Epithelial cell of prostate (primary cell): ENCODE measurements at regions not wholly inside any gene's neighbourhood (a gene's known extent, or its start where the extent isn't known, plus 50 kb on each side); places are given as distances from the start of the nearest gene placed in this dataset.

Experiments used
- DNase-seq: peaks from one replicate; pipeline ENCODE4 v3.0.0-alpha.2; 2011; ENCODE audit warnings: low read depth, low spot score
- H3K27ac ChIP-seq: fragments of 450-650 bp; 2 replicates; pipeline ENCODE4 v1.5.1; 2017; ENCODE audit warnings: mild to moderate bottlenecking

GRCh38 chr2:167400546-167400945 is 512.3 kb downstream of the XIRP2 start:
- no peak for DNase-seq
- no peak overlapping the region for H3K27ac ChIP-seq

DNA sequence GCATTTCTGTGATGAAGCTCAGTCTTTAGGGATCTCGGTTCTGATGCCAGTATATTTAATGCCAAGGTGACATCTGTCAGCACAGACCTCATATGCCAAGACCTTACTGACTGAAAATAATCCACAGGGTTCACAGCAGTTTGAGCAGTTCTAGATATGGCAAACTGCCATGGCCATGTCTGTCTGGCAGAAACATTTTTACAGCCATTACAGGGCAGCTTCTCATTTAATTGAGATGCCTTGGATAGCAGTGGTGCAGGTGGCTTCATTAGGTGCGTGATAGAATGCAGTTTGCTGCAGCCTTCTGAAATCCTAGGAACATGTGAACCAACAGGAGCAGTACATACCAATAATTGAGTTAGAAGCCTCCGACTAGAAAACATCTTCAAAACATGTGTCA is 510.6 kb downstream of the XIRP2 start:
- no peak for DNase-seq
- H3K27ac ChIP-seq: no peak overlapping the region

- DNase-seq: no peak
- H3K27ac ChIP-seq: no peak overlapping the region
Measured at GRCh38 chr2:167388901-167389300, 500.6 kb downstream of the XIRP2 start.

- DNase-seq: no peak
Measured at GRCh38 chr2:167388497-167388896, 500.2 kb downstream of the XIRP2 start.

GRCh38 chr2:167386694-167387093 is 498.4 kb downstream of the XIRP2 start:
- DNase-seq: no peak
- no peak overlapping the region for H3K27ac ChIP-seq

More at GRCh38 chr2:167388497-167388896, 500.2 kb downstream of the XIRP2 start:
- no peak overlapping the region for H3K27ac ChIP-seq

- H3K27ac ChIP-seq: no peak overlapping the region
- no peak for DNase-seq
Measured at GRCh38 chr2:167383610-167384194, 495.4 kb downstream of the XIRP2 start.

DNA sequence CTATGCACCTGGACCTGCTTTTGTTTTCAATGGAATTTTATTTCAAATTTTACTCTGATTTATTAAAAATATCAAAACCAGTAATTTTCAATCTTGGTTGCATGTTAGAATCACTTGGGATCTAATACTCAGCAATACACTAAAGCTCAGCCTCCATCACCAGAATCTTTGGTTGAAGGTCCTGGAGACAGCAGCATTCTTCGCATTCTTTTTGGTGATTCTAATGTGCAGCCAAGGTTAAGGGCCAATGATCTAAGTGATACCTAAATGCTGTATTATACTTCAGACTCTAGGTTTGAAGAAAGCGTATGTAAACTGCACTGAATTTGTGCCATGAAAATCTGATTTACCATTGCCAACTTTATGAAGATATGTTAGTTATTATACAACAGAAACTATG is 493.1 kb downstream of the XIRP2 start:
- H3K27ac ChIP-seq: no peak overlapping the region
- DNase-seq: no peak

DNA sequence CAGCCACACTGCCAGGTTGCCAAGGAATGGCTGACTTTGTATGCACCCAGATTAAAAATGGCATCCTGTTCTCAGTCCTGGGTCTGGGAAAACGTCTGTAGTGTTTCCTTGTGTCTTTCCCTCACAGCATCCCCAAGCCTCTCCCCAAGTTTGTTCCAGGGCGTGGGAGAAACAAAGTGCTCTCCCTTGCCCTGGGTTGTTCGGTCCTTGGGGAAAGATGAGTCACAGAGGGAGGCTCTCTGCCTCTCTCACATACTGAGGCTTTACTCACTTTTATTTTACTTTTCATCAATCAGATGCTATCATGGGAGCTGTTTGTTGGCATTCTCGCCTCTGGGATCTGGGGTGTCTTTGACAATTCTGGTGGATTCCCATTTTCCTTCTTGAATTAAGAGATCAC is 492.3 kb downstream of the XIRP2 start:
- H3K27ac ChIP-seq: no peak overlapping the region
- DNase-seq: no peak

DNA sequence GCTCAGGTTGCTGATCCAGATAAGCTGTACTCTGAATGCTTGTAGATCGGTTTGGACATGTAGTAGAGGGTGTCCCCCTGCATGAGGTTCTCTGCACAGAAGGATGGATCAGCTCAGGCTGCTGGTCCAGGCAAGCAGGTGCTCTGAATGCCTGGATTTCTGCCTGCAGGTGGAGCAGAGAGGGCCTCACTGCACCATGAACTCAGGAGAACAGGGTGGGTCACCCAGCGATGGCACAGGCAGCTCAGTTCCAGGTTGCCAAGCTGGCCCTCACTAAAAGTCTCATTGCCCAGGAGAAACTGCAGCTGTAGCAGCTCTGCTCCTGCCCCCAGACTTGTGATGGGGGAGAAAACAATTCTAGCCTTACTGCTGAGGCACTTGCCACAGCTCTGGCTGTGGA is 491.8 kb downstream of the XIRP2 start:
- DNase-seq: no peak
- no peak overlapping the region for H3K27ac ChIP-seq

GRCh38 chr2:167369083-167369482 is 480.8 kb downstream of the XIRP2 start:
- H3K27ac ChIP-seq: no peak overlapping the region
- DNase-seq: no peak

DNA sequence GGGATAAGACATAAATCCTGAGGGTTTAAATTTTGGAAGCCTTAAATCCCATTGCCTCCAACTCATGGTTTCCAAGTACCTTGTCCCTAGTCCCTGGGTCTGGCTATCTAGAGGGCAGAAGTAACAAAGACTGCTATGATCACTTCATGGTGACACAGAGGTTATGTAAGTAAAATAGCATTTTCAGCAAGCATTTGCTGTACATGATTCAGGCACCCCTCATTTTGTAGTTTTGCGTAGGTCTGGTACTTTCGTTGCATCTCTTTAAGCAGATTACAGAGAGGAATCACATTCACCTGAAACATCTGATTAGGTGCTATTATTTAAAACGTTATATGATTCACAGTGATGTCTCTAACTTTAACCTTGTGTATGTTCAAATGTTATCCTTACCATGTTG is 480.1 kb downstream of the XIRP2 start:
- no peak for DNase-seq
- no peak overlapping the region for H3K27ac ChIP-seq

DNA sequence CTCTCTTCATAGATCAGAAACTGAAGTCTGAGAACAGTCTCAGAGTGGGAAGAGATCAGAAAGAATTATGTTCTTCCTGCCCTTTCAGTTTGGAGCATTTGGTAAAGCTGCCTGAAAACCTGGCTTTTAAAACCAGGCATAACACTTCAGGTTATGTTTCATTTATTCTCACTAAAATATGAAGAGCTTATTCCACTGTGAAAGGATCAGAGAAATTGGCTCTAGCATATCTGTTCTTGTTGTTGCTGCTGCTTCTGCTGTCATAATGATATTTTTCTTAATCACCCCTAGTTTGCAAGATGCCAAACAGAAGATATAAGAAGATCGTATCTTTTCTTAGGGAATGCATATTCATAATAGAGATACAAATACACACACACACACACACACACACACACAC is 476.9 kb downstream of the XIRP2 start:
- no peak for DNase-seq
- H3K27ac ChIP-seq: no peak overlapping the region

DNA sequence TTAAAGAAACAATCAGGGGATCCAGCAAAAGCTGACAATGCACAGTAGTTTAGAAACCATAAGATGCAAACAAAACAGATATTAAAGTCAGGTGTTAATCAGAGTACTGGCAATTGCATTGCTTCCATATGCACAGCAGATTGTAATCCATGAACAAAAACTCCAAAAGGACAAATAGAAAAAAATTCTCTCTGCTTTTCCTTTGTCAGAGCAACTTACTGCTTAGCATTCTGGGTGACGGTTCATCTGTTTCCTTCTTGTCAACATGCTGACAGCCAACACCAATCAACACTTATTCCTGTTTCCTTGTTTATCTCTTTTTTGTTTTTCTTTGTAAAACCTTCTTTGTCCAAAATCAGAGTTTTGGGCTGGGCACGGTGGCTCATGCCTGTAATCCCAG is 473.1 kb downstream of the XIRP2 start:
- DNase-seq: no peak
- H3K27ac ChIP-seq: no peak overlapping the region

DNA sequence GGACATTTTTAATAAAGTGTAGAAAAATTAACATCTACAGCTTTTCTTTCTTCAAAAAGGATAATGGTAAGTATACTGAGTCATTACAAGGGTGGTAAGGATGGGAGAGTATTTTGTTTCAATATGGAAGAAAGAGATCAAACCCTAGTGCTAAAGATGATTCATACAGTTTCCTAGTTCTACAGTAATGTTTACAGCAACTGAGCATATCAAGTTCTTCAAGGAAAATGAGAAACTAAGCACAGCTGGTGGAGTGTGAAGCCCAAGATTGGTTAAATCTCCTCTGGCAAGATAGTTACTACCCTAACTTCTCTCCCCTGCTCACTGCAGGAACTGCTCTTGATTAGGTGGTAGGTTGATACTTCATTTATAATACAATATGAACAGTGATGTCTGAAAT is 467.5 kb downstream of the XIRP2 start:
- no peak for DNase-seq

DNA sequence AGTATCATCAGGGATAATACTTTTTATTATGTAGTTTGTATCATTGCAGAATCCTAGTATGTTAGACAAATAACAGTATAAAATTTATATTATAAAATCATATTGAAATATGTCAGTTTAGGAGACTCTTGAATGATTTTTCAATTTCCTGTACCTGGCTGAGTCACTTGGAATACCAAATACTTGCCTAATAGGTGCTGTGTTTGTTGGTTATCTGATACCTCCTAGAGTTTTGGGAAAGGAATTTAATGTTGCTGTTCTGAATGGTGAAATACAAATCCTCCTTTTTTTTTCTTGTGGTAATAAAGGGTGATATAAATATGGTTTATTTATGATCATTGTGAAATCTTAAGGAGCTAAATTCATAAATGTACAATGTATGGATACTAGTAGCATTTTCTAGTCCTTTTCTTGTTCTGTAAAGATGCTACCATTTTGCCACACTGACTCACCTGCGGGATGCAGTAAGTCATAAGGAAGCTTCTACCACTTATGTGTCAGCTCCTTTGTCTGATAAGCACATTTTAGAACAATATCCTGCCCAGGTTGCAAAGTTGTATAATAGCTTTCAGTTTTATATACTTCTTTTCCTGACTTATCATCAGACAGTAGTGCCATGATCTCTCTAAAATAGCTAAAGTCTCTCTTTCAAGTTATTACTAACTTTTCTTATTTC is 465.5 kb downstream of the XIRP2 start:
- no peak for DNase-seq
- no peak overlapping the region for H3K27ac ChIP-seq

More for the DNA sequence above, 467.5 kb downstream of the XIRP2 start:
- H3K27ac ChIP-seq: no peak overlapping the region

DNA sequence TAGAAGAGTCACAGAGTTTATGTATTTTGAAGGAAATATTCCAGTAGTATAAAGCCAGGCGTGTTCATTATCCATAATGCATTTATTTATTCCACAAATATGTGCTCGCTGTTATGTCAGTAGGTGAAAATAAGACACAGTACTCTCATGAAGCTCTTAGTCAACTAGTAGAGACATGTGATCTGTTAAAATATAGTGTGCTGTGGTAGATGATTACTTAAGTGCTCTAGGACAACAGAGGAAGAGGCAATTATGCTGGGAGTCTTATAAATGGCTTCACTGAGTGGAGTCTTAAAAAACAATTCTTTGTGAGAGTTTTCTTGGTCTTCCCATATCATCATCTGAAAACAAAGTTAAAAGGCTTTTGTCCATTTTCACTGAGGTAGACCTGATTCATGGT is 457.3 kb downstream of the XIRP2 start:
- DNase-seq: no peak
- no peak overlapping the region for H3K27ac ChIP-seq

- DNase-seq: no peak
- no peak overlapping the region for H3K27ac ChIP-seq
Measured at GRCh38 chr2:167342769-167343168, 454.5 kb downstream of the XIRP2 start.

- H3K27ac ChIP-seq: no peak overlapping the region
- no peak for DNase-seq
Measured at GRCh38 chr2:167340322-167340721, 452.0 kb downstream of the XIRP2 start.

GRCh38 chr2:167336213-167336612 is 447.9 kb downstream of the XIRP2 start:
- no peak for DNase-seq
- H3K27ac ChIP-seq: no peak overlapping the region

DNA sequence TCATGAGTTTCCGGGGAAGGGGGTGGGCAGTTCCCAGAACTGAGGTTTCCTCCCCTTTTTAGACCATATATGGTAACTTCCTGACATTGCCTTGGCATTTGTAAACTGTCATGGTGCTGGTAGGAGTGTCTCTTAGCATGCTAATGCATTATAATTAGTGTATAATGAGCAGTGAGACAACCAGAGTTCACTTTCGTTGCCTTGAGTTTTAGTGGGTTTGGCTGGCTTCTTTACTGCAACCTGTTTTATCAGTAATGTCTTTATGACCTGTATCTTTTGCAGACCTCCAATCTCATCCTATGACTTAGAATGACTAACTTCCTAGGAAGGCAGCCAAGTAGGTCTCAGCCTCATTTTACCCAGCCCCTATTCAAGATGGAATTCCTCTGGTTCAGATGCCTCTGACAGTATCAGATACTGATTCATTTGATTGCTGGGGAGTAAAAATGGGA is 447.3 kb downstream of the XIRP2 start:
- H3K27ac ChIP-seq: no peak overlapping the region
- DNase-seq: no peak

GRCh38 chr2:167334146-167334742 is 446.0 kb downstream of the XIRP2 start:
- DNase-seq: no peak
- no peak overlapping the region for H3K27ac ChIP-seq

DNA sequence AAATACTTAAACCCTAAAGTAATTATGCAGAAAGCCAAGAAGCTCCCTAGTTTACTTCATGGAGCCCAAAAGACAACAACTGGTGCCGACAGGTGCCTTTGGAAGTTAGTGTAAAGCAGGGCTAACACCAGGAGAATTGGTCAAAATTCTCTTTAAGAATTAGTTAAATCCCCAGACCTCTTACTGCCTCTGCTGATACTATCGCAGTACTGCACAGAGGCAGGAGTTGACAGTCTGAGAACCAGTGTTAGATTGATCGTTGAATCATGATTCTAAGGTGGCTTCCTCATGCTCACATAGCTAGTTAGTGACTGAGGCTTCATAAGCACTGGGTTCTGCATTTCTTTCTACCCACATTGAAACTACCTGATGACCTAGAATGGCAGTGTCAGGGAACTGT is 445.0 kb downstream of the XIRP2 start:
- no peak for DNase-seq
- no peak overlapping the region for H3K27ac ChIP-seq
